Gastrocnemius medialis (tissue), 4 donors: ENCODE measurements at regions not wholly inside any gene's neighbourhood (a gene's known extent, or its start where the extent isn't known, plus 50 kb on each side); places are given as distances from the start of the nearest gene placed in this dataset.

Experiments used
- ATAC-seq, 2 donors: fragments of 150-250 bp; one replicate each; pipeline ENCODE4 v1.9.1; 2016
- DNase-seq, 2 donors: peaks; one replicate each; pipeline ENCODE4 v3.0.0-alpha.2; 2019
- H3K27ac ChIP-seq, 4 donors: fragments of 200-600 bp; sonication (generic); 1 replicate in 1 of 4; 2 replicates in 3 of 4; pipeline ENCODE4 v1.5.1; 2016 to 2018; ENCODE audit warnings: mild to moderate bottlenecking in 2 of 4, moderate library complexity in 1 of 4
- H3K27me3 ChIP-seq, 3 donors: fragments of 200-600 bp; sonication (generic) in 2 of 3; 1 replicate in 1 of 3; 2 replicates in 2 of 3; pipeline versions ENCODE4 v1.5.1 to v1.6.0; 2016 to 2019; ENCODE audit warnings: mild to moderate bottlenecking in 1 of 3, moderate library complexity in 1 of 3
- H3K36me3 ChIP-seq, 2 donors: fragments of 200-600 bp; sonication (generic) in 1 of 2; one replicate each; pipeline ENCODE4 v1.5.1; 2017 to 2018
- H3K4me1 ChIP-seq, 2 donors: fragments of 200-600 bp; sonication (generic) in 1 of 2; one replicate each; pipeline ENCODE4 v1.5.1; 2016 to 2017; ENCODE audit warnings: mild to moderate bottlenecking in 2 of 2
- H3K4me3 ChIP-seq, 4 donors: fragments of 200-600 bp; sonication (generic) in 3 of 4; 1 replicate in 1 of 4; 2 replicates in 3 of 4; pipeline ENCODE4 v1.5.1; 2016 to 2019; ENCODE audit warnings: mild to moderate bottlenecking in 2 of 4
- H3K9me3 ChIP-seq, 3 donors: fragments of 200-600 bp; sonication (generic) in 2 of 3; 1 replicate in 1 of 3; 2 replicates in 2 of 3; pipeline ENCODE4 v1.5.1; 2016 to 2019
- POLR2A ChIP-seq, 2 donors: fragments of 450-650 bp; IDR thresholded peaks; one replicate each; pipeline ENCODE4 v1.6.1; 2017; ENCODE audit warnings: antibody characterized with exemption in 2 of 2, mild to moderate bottlenecking in 2 of 2, moderate library complexity in 2 of 2
- in situ Hi-C, 4 donors: fragments of 200-750 bp; cut with MboI; loops; one replicate each; pipeline versions ENCODE4 v1.15.0 to v1.8.0; 2017; ENCODE audit warnings: low sequenced_read_pairs in 4 of 4
- intact Hi-C: fragments of 100-400 bp; cut with DNase I; formaldehyde crosslinking; loops from one replicate; pipeline ENCODE4 v1.15.1; 2023; ENCODE audit warnings: low total_unique reads
- TF ChIP-seq, protein P1 (sequence below), 5 experiments: fragments of 450-650 bp in 3 of 5; fragments of 200-600 bp in 2 of 5; sonication (generic) in 2 of 5; IDR thresholded peaks in 4 of 5; conservative IDR thresholded peaks in 1 of 5; 1 replicate in 4 of 5; 2 replicates in 1 of 5; pipeline ENCODE4 v1.5.1; 2016 to 2019; ENCODE audit warnings: antibody characterized with exemption in 5 of 5, mild to moderate bottlenecking in 3 of 5, moderate library complexity in 3 of 5

- no peak overlapping the region for H3K4me3 ChIP-seq
- peaks cover 18 to 25% of the 10 kb centered on the region in 2 donors for H3K4me1 ChIP-seq
- no peaks in the 10 kb centered on the region for H3K27me3 ChIP-seq
- H3K36me3 ChIP-seq: no peaks in the 10 kb centered on the region
- intact Hi-C loops: loop anchor here (1.0 to 5.0 kb wide), 6 partner anchors 20 to 972 kb away; partner anchors contain the start of genes RPLP1, TLE3 and UACA
- in situ Hi-C loops: no loop called here
- TF ChIP-seq, protein P1, sequence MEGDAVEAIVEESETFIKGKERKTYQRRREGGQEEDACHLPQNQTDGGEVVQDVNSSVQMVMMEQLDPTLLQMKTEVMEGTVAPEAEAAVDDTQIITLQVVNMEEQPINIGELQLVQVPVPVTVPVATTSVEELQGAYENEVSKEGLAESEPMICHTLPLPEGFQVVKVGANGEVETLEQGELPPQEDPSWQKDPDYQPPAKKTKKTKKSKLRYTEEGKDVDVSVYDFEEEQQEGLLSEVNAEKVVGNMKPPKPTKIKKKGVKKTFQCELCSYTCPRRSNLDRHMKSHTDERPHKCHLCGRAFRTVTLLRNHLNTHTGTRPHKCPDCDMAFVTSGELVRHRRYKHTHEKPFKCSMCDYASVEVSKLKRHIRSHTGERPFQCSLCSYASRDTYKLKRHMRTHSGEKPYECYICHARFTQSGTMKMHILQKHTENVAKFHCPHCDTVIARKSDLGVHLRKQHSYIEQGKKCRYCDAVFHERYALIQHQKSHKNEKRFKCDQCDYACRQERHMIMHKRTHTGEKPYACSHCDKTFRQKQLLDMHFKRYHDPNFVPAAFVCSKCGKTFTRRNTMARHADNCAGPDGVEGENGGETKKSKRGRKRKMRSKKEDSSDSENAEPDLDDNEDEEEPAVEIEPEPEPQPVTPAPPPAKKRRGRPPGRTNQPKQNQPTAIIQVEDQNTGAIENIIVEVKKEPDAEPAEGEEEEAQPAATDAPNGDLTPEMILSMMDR (IDR thresholded peaks at IDR 0.05 in 4 of 5, conservative IDR thresholded peaks at IDR 0.05 in 1 of 5): no peak
- TF ChIP-seq POLR2A (IDR thresholded peaks at IDR 0.05): no peak
- ATAC-seq (no peak), DNase-seq (no peak)
- H3K27ac ChIP-seq: peak overlapping the region; percentile 27 to 80 (median 76)
- no peaks in the 10 kb centered on the region for H3K9me3 ChIP-seq
These were observed 307.9 kb downstream of the TLE3 start for GRCh38 chr15:69789648-69790393.

- Histone ChIP-seq H3K9me3 (no peaks in the 10 kb centered on the region), H3K4me1 (peaks cover 27 to 32% of the 10 kb centered on the region in 2 donors), H3K36me3 (no peaks in the 10 kb centered on the region), H3K27ac (peak overlapping the region; percentile 74 to 82 (median 78)), H3K4me3 (no peak overlapping the region), H3K27me3 (no peaks in the 10 kb centered on the region)
- DNase-seq (peak; percentile 90 to 95), ATAC-seq (peak; percentile 91)
- intact Hi-C loops (loop anchor here (1.0 to 5.0 kb wide), 6 partner anchors 20 to 972 kb away; partner anchors contain the start of genes RPLP1, TLE3 and UACA), in situ Hi-C loops (no loop called here)
- TF ChIP-seq POLR2A (IDR thresholded peaks at IDR 0.05): no peak
- TF ChIP-seq, protein P1 (IDR thresholded peaks at IDR 0.05 in 4 of 5, conservative IDR thresholded peaks at IDR 0.05 in 1 of 5): no peak
These were observed 307.1 kb downstream of the TLE3 start for GRCh38 chr15:69790632-69791031.

DNA sequence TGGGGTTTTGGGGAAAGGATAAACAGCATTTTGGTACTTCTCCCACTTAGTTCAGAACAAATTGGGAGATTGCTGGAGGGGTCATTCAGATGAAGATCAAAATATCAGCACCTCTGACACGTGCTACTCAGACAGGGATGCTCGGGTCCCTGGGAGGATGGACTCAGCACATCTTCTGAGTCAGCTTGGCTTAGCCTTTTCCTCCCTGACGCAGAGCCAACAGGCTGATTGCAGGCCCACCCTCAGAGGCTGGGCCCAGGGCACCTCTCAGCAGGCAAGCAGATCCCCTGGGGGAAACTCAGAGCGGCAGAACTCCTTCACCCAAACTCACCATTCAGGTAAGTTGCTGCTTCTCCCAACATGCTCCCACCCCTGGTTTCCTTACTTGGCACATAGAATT lies 304.9 kb downstream of the TLE3 start:
- ATAC-seq: no peak
- in situ Hi-C loops (no loop called here), intact Hi-C loops (loop anchor here (5.0 kb wide), 3 partner anchors 304 to 969 kb away; partner anchors contain the start of genes RPLP1, TLE3 and UACA)
- H3K36me3 ChIP-seq: no peaks in the 10 kb centered on the region
- no peak overlapping the region for H3K4me3 ChIP-seq
- H3K9me3 ChIP-seq: no peaks in the 10 kb centered on the region
- TF ChIP-seq, protein P1 (IDR thresholded peaks at IDR 0.05 in 4 of 5, conservative IDR thresholded peaks at IDR 0.05 in 1 of 5): no peak
- TF ChIP-seq POLR2A (IDR thresholded peaks at IDR 0.05): no peak
- H3K4me1 ChIP-seq: peaks cover 29 to 37% of the 10 kb centered on the region in 2 donors
- no peak for DNase-seq
- H3K27ac ChIP-seq: no peak overlapping the region
- H3K27me3 ChIP-seq: no peaks in the 10 kb centered on the region

GRCh38 chr15:69793431-69793780 lies 304.3 kb downstream of the TLE3 start:
- in situ Hi-C loops: no loop called here
- Histone ChIP-seq H3K4me1 (peaks cover 29 to 37% of the 10 kb centered on the region in 2 donors), H3K9me3 (no peaks in the 10 kb centered on the region), H3K36me3 (no peaks in the 10 kb centered on the region), H3K27ac (peak overlapping the region; percentile 52 to 68 (median 62)), H3K4me3 (no peak overlapping the region), H3K27me3 (no peaks in the 10 kb centered on the region)
- no peak for ATAC-seq
- DNase-seq: no peak
- intact Hi-C loops: loop anchor here (5.0 kb wide), 3 partner anchors 304 to 969 kb away; partner anchors contain the start of genes RPLP1, TLE3 and UACA
- TF ChIP-seq, protein P1 (IDR thresholded peaks at IDR 0.05 in 4 of 5, conservative IDR thresholded peaks at IDR 0.05 in 1 of 5): no peak
- no peak for TF ChIP-seq POLR2A (IDR thresholded peaks at IDR 0.05)
